Endodermal cell (in vitro differentiated cells): ENCODE measurements at regions not wholly inside any gene's neighbourhood (a gene's known extent, or its start where the extent isn't known, plus 50 kb on each side); places are given as distances from the start of the nearest gene placed in this dataset.

Source experiments
- DNase-seq: peaks from one replicate; pipeline ENCODE4 v3.0.0-alpha.2; 2017
- H3K27ac ChIP-seq: 2 replicates; pipeline ENCODE4 v1.5.1; 2013; ENCODE audit warnings: mild to moderate bottlenecking, low read depth, low read length, moderate library complexity
- H3K27me3 ChIP-seq: 2 replicates; pipeline ENCODE4 v1.6.1; 2013; ENCODE audit warnings: mild to moderate bottlenecking, low read length, moderate library complexity; ENCODE audit not compliant: insufficient read depth, control insufficient read depth, poor library complexity, severe bottlenecking
- H3K36me3 ChIP-seq: 2 replicates; pipeline ENCODE4 v1.7.0; 2013; ENCODE audit warnings: mild to moderate bottlenecking, low read length, moderate library complexity; ENCODE audit not compliant: control insufficient read depth, insufficient read depth
- H3K4me1 ChIP-seq: one replicate; pipeline ENCODE4 v1.7.0; 2013; ENCODE audit warnings: low read length; ENCODE audit not compliant: control insufficient read depth, insufficient read depth
- H3K4me3 ChIP-seq: 2 replicates; pipeline ENCODE4 v1.5.1; 2013; ENCODE audit warnings: mild to moderate bottlenecking, low read length, moderate library complexity
- H3K9ac ChIP-seq: 2 replicates; pipeline ENCODE4 v1.6.1; 2013; ENCODE audit warnings: mild to moderate bottlenecking, low read length, moderate library complexity; ENCODE audit not compliant: poor library complexity, severe bottlenecking; ENCODE audit errors: extremely low read depth
- H3K9me3 ChIP-seq: 2 replicates; pipeline ENCODE4 v1.6.1; 2013; ENCODE audit warnings: mild to moderate bottlenecking, low read length, moderate library complexity; ENCODE audit not compliant: control insufficient read depth
- H3K27ac Mint-ChIP-seq: 2 replicates; pipeline ENCODE4 v1.8.0; 2020; ENCODE audit warnings: mixed read lengths
- H3K27me3 Mint-ChIP-seq: 2 replicates; pipeline ENCODE4 v1.8.0; 2021; ENCODE audit warnings: mild to moderate bottlenecking, mixed read lengths; ENCODE audit not compliant: insufficient read depth
- H3K36me3 Mint-ChIP-seq: 2 replicates; pipeline ENCODE4 v1.8.0; 2020; ENCODE audit warnings: low read depth, mixed read lengths
- H3K4me1 Mint-ChIP-seq: 2 replicates; pipeline ENCODE4 v1.8.0; 2020; ENCODE audit warnings: mixed read lengths
- H3K4me3 Mint-ChIP-seq: 2 replicates; pipeline ENCODE4 v1.8.0; 2020; ENCODE audit warnings: mild to moderate bottlenecking, moderate library complexity, mixed read lengths
- H3K9me3 Mint-ChIP-seq: 2 replicates; pipeline ENCODE4 v1.8.0; 2020; ENCODE audit warnings: mild to moderate bottlenecking, mixed read lengths
- WGBS, 2 experiments: methylation state at CpG; one replicate each; pipeline versions ENCODE4 v1.1.5 to v1.1.7; 2013; ENCODE audit warnings: missing lambda C conversion rate in 2 of 2, mixed read lengths in 1 of 2; ENCODE audit not compliant: insufficient coverage in 1 of 2, insufficient read length in 1 of 2; 5-methylcytosine and 5-hydroxymethylcytosine counted together
- TF ChIP-seq, protein P1 (sequence below): fragments of 200-600 bp; sonication (generic); conservative IDR thresholded peaks from 2 replicates; pipeline ENCODE4 v1.5.0; 2021; ENCODE audit warnings: antibody characterized with exemption, mild to moderate bottlenecking

DNA sequence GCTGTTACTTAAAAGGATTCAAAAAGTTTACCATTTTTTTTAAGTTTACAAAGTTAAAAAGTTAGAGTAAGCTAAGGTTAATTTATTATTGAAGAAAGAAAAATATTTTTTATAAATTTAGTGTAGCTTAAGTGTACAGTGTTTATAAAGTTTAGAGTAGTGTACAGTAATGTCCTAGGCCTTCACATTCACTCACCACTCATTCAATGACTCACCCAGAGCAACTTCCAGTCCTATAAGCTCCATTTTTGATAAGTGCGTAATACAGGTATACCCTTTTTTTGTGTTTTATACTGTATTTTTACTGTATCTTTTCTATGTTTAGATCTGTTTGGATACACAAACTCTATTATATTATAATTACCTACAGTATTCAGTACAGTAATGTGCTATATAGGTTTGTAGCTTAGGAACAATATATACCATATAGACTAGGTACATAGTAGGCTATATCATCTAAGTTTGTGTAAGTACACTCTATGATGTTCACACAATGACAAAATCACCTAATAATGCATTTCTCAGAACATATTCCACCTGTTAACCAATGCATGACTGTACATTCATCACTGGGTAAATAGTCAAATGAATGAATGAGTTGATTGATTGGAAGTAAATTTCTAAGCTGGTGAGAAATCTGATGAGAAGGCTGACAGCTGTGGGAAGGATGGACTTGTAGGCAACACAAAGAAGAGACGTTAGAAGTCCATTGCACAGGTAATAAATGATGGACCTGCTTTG, 95.2 kb upstream of the CDIN1 start:
- Histone ChIP-seq H3K4me3 (no peak overlapping the region), H3K36me3 (no peaks in the 10 kb centered on the region), H3K27ac (no peak overlapping the region), H3K27me3 (no peaks in the 10 kb centered on the region), H3K9me3 (no peaks in the 10 kb centered on the region), H3K4me1 (no peaks in the 10 kb centered on the region), H3K9ac (no peak overlapping the region)
- Mint-ChIP-seq H3K9me3 (no peaks in the 10 kb centered on the region), H3K27ac (no peak overlapping the region), H3K36me3 (no peaks in the 10 kb centered on the region), H3K27me3 (no peaks in the 10 kb centered on the region), H3K4me3 (no peak overlapping the region), H3K4me1 (no peaks in the 10 kb centered on the region)
- WGBS, 2 experiments: 0% methylated on average over 1 of the region's 2 CpGs
- TF ChIP-seq, protein P1, sequence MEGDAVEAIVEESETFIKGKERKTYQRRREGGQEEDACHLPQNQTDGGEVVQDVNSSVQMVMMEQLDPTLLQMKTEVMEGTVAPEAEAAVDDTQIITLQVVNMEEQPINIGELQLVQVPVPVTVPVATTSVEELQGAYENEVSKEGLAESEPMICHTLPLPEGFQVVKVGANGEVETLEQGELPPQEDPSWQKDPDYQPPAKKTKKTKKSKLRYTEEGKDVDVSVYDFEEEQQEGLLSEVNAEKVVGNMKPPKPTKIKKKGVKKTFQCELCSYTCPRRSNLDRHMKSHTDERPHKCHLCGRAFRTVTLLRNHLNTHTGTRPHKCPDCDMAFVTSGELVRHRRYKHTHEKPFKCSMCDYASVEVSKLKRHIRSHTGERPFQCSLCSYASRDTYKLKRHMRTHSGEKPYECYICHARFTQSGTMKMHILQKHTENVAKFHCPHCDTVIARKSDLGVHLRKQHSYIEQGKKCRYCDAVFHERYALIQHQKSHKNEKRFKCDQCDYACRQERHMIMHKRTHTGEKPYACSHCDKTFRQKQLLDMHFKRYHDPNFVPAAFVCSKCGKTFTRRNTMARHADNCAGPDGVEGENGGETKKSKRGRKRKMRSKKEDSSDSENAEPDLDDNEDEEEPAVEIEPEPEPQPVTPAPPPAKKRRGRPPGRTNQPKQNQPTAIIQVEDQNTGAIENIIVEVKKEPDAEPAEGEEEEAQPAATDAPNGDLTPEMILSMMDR: no peak
- no peak for DNase-seq

DNA sequence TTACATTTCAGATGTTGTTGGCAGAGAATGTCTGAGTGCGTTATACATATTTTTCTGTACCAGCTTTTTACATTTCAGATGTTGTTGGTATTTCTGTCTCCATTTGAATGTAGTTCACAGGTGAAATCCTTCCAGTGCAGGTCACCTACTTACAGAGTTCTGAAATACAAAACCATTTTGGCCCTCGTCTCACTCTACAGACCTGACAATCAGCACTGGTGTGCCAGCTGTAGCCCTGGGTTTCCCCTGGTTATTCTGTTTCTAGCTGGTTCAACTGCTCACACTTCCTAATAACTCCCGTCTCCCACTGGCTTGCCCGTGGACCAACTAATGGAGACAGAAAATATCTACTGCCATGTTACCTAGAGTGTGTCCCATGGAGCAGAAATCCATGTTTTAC, 87.5 kb upstream of the CDIN1 start:
- 93 to 100% methylated on average over 1 to 4 of the region's 4 CpGs for WGBS, 2 experiments
- Histone ChIP-seq H3K9ac (no peak overlapping the region), H3K4me1 (no peaks in the 10 kb centered on the region), H3K4me3 (no peak overlapping the region), H3K9me3 (no peaks in the 10 kb centered on the region), H3K27me3 (no peaks in the 10 kb centered on the region), H3K27ac (no peak overlapping the region), H3K36me3 (no peaks in the 10 kb centered on the region)
- peaks cover 11% of the 10 kb centered on the region for H3K4me1 Mint-ChIP-seq
- TF ChIP-seq, protein P1: no peak
- H3K27me3 Mint-ChIP-seq: no peaks in the 10 kb centered on the region
- H3K4me3 Mint-ChIP-seq: no peak overlapping the region
- no peak for DNase-seq
- no peak overlapping the region for H3K27ac Mint-ChIP-seq
- no peaks in the 10 kb centered on the region for H3K9me3 Mint-ChIP-seq
- H3K36me3 Mint-ChIP-seq: no peaks in the 10 kb centered on the region

DNA sequence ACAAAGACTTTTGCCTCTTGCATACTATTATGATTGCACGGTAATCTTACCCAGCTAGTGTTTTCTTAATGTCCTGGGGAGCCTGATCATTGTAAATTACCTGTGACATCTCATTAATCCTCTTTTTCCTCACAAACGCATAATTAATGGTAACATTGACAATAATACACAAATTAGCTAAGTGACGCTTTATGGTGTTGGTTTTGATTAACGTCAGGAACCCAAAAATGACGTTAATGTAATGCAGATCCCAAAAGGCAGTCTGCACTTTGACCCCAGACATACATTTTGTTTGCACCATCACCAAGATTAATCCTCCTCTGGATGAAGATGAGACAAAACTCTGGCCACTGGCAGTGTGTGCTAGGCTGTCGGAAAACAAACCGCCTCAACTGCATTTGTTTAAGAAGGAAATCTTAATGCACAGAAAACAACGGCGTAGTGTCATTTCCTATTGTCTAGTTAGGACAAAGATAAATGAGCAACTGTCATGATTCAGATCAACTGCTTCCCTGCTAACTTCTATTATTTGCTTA, 83.9 kb upstream of the CDIN1 start:
- Mint-ChIP-seq H3K4me1 (peaks cover 21% of the 10 kb centered on the region), H3K27ac (no peak overlapping the region), H3K9me3 (no peaks in the 10 kb centered on the region), H3K27me3 (no peaks in the 10 kb centered on the region), H3K36me3 (no peaks in the 10 kb centered on the region), H3K4me3 (no peak overlapping the region)
- Histone ChIP-seq H3K4me3 (no peak overlapping the region), H3K4me1 (no peaks in the 10 kb centered on the region), H3K9me3 (no peaks in the 10 kb centered on the region), H3K27ac (peak overlapping the region; percentile 58), H3K27me3 (no peaks in the 10 kb centered on the region), H3K9ac (no peak overlapping the region), H3K36me3 (no peaks in the 10 kb centered on the region)
- no peak for DNase-seq
- WGBS, 2 experiments: 73 to 96% methylated on average over 4 to 9 of the region's 9 CpGs
- TF ChIP-seq, protein P1: no peak
